Transverse colon (tissue), 4 donors: ENCODE measurements at regions not wholly inside any gene's neighbourhood (a gene's known extent, or its start where the extent isn't known, plus 50 kb on each side); places are given as distances from the start of the nearest gene placed in this dataset.

Source experiments
- DNase-seq: peaks from one replicate; pipeline ENCODE4 v3.0.0-alpha.2; 2019
- H3K27ac ChIP-seq, 4 donors: fragments of 200-600 bp; sonication (generic); 2 replicates each; pipeline ENCODE4 v1.5.1; 2016 to 2018; ENCODE audit warnings: inconsistent platforms in 4 of 4
- H3K27me3 ChIP-seq: fragments of 200-600 bp; sonication (generic); 2 replicates; pipeline ENCODE4 v1.5.1; 2017; ENCODE audit warnings: inconsistent platforms
- H3K36me3 ChIP-seq, 4 donors: fragments of 200-600 bp; sonication (generic); 2 replicates each; pipeline ENCODE4 v1.5.1; 2017 to 2019; ENCODE audit warnings: inconsistent platforms in 4 of 4
- H3K4me1 ChIP-seq, 4 donors: fragments of 200-600 bp; sonication (generic); 2 replicates each; pipeline ENCODE4 v1.5.1; 2017 to 2020; ENCODE audit warnings: inconsistent platforms in 4 of 4
- H3K4me3 ChIP-seq, 4 donors: fragments of 200-600 bp; sonication (generic); 1 replicate in 1 of 4; 2 replicates in 3 of 4; pipeline versions ENCODE4 v1.5.1 to v1.6.1; 2017 to 2019; ENCODE audit warnings: inconsistent platforms in 4 of 4
- H3K9me3 ChIP-seq, 2 donors: fragments of 200-600 bp; sonication (generic); 2 replicates each; pipeline ENCODE4 v1.5.1; 2017 to 2019; ENCODE audit warnings: inconsistent platforms in 2 of 2
- EP300 ChIP-seq: sonication (generic); formaldehyde crosslinking; IDR thresholded peaks from one replicate; pipeline ENCODE4 v1.6.1; 2017; ENCODE audit warnings: antibody characterized with exemption, low read depth
- POLR2A ChIP-seq: fragments of 450-650 bp; IDR thresholded peaks from one replicate; pipeline ENCODE4 v1.6.1; 2016; ENCODE audit warnings: antibody characterized with exemption, mild to moderate bottlenecking, moderate library complexity
- POLR2AphosphoS5 ChIP-seq, 3 donors: sonication (generic); formaldehyde crosslinking; IDR thresholded peaks; one replicate each; pipeline ENCODE4 v1.6.1; 2016; ENCODE audit warnings: antibody characterized with exemption in 3 of 3
- WGBS, 2 donors: methylation state at CpG; one replicate each; pipeline ENCODE4 v1.1.5; 2018; ENCODE audit warnings: low coverage in 1 of 2; 5-methylcytosine and 5-hydroxymethylcytosine counted together
- in situ Hi-C, 4 donors: fragments of 200-750 bp; cut with MboI; loops; one replicate each; pipeline versions ENCODE4 v1.15.0 to v1.15.1; 2017; ENCODE audit warnings: low sequenced_read_pairs in 3 of 4, low pct_ligation_motif_present in 1 of 4, low pct_unique_long_range_greater_than_20kb in 1 of 4
- intact Hi-C: fragments of 100-400 bp; cut with DNase I; formaldehyde crosslinking; loops from one replicate; pipeline ENCODE4 v1.15.1; 2023; ENCODE audit warnings: low total_unique reads
- TF ChIP-seq, protein P1 (sequence below), 5 experiments: fragments of 200-600 bp in 3 of 5; fragments of 450-650 bp in 2 of 5; sonication (generic) in 3 of 5; IDR thresholded peaks; 1 replicate in 2 of 5; 2 replicates in 3 of 5; pipeline ENCODE4 v1.5.1; 2016 to 2017; ENCODE audit warnings: antibody characterized with exemption in 5 of 5, inconsistent platforms in 3 of 5, mild to moderate bottlenecking in 2 of 5, moderate library complexity in 1 of 5

GRCh38 chr11:91194546-91194945, 971.7 kb upstream of the CHORDC1 start:
- no peaks in the 10 kb centered on the region for H3K9me3 ChIP-seq
- TF ChIP-seq POLR2AphosphoS5 (IDR thresholded peaks at IDR 0.05) (no peak), EP300 (no peak)
- TF ChIP-seq, protein P1, sequence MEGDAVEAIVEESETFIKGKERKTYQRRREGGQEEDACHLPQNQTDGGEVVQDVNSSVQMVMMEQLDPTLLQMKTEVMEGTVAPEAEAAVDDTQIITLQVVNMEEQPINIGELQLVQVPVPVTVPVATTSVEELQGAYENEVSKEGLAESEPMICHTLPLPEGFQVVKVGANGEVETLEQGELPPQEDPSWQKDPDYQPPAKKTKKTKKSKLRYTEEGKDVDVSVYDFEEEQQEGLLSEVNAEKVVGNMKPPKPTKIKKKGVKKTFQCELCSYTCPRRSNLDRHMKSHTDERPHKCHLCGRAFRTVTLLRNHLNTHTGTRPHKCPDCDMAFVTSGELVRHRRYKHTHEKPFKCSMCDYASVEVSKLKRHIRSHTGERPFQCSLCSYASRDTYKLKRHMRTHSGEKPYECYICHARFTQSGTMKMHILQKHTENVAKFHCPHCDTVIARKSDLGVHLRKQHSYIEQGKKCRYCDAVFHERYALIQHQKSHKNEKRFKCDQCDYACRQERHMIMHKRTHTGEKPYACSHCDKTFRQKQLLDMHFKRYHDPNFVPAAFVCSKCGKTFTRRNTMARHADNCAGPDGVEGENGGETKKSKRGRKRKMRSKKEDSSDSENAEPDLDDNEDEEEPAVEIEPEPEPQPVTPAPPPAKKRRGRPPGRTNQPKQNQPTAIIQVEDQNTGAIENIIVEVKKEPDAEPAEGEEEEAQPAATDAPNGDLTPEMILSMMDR (IDR thresholded peaks at IDR 0.05) = no peak
- H3K4me1 ChIP-seq = no peaks in the 10 kb centered on the region
- DNase-seq = no peak
- H3K36me3 ChIP-seq = no peaks in the 10 kb centered on the region
- in situ Hi-C loops (no loop called here), intact Hi-C loops (no loop called here)
- 9 to 14% methylated on average over 2 of the region's 2 CpGs for WGBS, 2 donors
- no peak overlapping the region for H3K27ac ChIP-seq
- no peak overlapping the region for H3K4me3 ChIP-seq
- H3K27me3 ChIP-seq = no peaks in the 10 kb centered on the region

- intact Hi-C loops (no loop called here), in situ Hi-C loops (loop anchor here in 1 of 4 donors (10.0 kb wide), 1 partner anchor 64 kb away; no protein-coding TSS in a partner anchor)
- H3K27me3 ChIP-seq = no peaks in the 10 kb centered on the region
- no peaks in the 10 kb centered on the region for H3K9me3 ChIP-seq
- H3K4me3 ChIP-seq = no peak overlapping the region
- no peak for DNase-seq
- TF ChIP-seq EP300 (no peak), POLR2AphosphoS5 (IDR thresholded peaks at IDR 0.05) (no peak), POLR2A (no peak)
- TF ChIP-seq, protein P1 (IDR thresholded peaks at IDR 0.05) = no peak
- H3K27ac ChIP-seq = no peak overlapping the region
- H3K36me3 ChIP-seq = no peaks in the 10 kb centered on the region
- H3K4me1 ChIP-seq = no peaks in the 10 kb centered on the region
- WGBS, 2 donors = 86 to 89% methylated on average over 6 of the region's 6 CpGs
Observed at GRCh38 chr11:91188484-91188883, 965.6 kb upstream of the CHORDC1 start.

DNA sequence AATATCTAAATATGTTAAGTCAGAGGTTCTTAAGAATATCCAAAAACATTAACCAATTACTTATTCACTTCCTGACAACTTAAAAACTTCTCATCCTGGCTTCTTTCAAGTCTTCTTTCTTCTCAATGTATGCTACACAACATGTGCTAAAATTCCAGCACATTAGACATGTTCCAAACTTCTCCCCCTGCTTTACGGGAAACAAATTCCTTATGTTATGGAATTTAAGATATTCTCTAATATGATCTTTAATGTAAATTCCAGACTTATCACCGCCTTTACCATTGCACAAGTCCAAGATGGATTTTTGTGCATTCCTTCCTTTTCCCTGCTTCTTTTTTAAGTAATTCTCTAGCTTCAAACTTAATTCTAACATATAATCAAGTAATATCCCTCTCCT, 964.5 kb upstream of the CHORDC1 start:
- H3K4me3 ChIP-seq = no peak overlapping the region
- TF ChIP-seq, protein P1 (IDR thresholded peaks at IDR 0.05) = no peak
- TF ChIP-seq POLR2AphosphoS5 (IDR thresholded peaks at IDR 0.05) = no peak
- no peak for TF ChIP-seq EP300
- TF ChIP-seq POLR2A = no peak
- in situ Hi-C loops = loop anchor here in 1 of 4 donors (10.0 kb wide), 1 partner anchor 63 kb away; no protein-coding TSS in a partner anchor
- no peak overlapping the region for H3K27ac ChIP-seq
- DNase-seq = no peak
- H3K27me3 ChIP-seq = no peaks in the 10 kb centered on the region
- intact Hi-C loops = no loop called here
- no peaks in the 10 kb centered on the region for H3K4me1 ChIP-seq
- 82 to 91% methylated on average over 2 of the region's 2 CpGs for WGBS, 2 donors
- no peaks in the 10 kb centered on the region for H3K36me3 ChIP-seq
- H3K9me3 ChIP-seq = no peaks in the 10 kb centered on the region

DNA sequence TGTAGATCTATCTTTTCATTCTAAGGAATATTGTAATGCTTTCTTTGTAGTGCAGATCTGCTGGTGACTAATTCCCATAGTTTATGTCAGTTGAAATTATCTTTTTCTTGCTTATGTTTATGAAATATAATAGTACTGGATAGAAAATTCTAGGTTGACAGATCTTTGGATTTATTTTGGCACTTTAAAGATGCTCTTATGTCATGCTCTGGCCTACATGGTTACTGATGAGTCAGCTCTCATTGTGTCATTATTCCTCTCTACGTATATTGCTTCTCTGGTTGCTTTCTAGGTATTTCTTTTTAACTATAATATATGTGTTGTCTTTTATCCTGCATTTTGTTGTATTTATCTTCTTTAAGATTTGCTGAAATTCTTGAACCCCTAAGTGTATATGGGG, 955.5 kb upstream of the CHORDC1 start:
- intact Hi-C loops (no loop called here), in situ Hi-C loops (no loop called here)
- Histone ChIP-seq H3K27me3 (no peaks in the 10 kb centered on the region), H3K9me3 (no peaks in the 10 kb centered on the region), H3K4me1 (no peaks in the 10 kb centered on the region), H3K36me3 (no peaks in the 10 kb centered on the region), H3K4me3 (no peak overlapping the region), H3K27ac (no peak overlapping the region)
- TF ChIP-seq, protein P1 (IDR thresholded peaks at IDR 0.05) = no peak
- TF ChIP-seq EP300 = no peak
- TF ChIP-seq POLR2AphosphoS5 (IDR thresholded peaks at IDR 0.05) = no peak
- TF ChIP-seq POLR2A = no peak
- DNase-seq = no peak
- 57 to 75% methylated on average over 1 of the region's 1 CpG for WGBS, 2 donors
